HEK293T (cell line): ENCODE measurements at regions not wholly inside any gene's neighbourhood (a gene's known extent, or its start where the extent isn't known, plus 50 kb on each side); places are given as distances from the start of the nearest gene placed in this dataset.

Experiments used
- CTCF ChIA-PET: fragments of 350-600 bp; formaldehyde crosslinking; extraction: SDS; loops from one replicate; lab custom pipeline; 2021; ENCODE audit warnings: antibody characterized with exemption, inconsistent platforms; lab: Yijun Ruan, JAX
- POLR2A ChIA-PET: fragments of 350-600 bp; formaldehyde crosslinking; extraction: SDS; loops from one replicate; lab custom pipeline; 2020; ENCODE audit warnings: antibody characterized with exemption, inconsistent platforms; lab: Yijun Ruan, JAX
- DNase-seq: peaks from one replicate; pipeline ENCODE4 v3.0.0; 2012; ENCODE audit warnings: mixed read lengths; ENCODE audit errors: extremely low spot score
- ARNT ChIP-seq: fragments of 450-650 bp; IDR thresholded peaks from 2 replicates; pipeline ENCODE4 v1.6.1; 2017; ENCODE audit warnings: mild to moderate bottlenecking
- BHLHE40 ChIP-seq: fragments of 450-650 bp; IDR thresholded peaks from 2 replicates; pipeline ENCODE4 v1.6.1; 2016; ENCODE audit warnings: mild to moderate bottlenecking, moderate library complexity, borderline replicate concordance
- CTBP1 ChIP-seq: fragments of 450-650 bp; IDR thresholded peaks from 2 replicates; pipeline ENCODE4 v1.6.1; 2016; ENCODE audit warnings: borderline replicate concordance
- ELF4 ChIP-seq: fragments of 450-650 bp; IDR thresholded peaks from 2 replicates; pipeline ENCODE4 v1.6.1; 2017; ENCODE audit warnings: antibody characterized with exemption
- FOXA1 ChIP-seq: fragments of 450-650 bp; IDR thresholded peaks from 2 replicates; pipeline ENCODE4 v1.6.1; 2016; ENCODE audit warnings: mild to moderate bottlenecking
- FOXK2 ChIP-seq: fragments of 450-650 bp; IDR thresholded peaks from 2 replicates; pipeline ENCODE4 v1.6.1; 2016; ENCODE audit warnings: mild to moderate bottlenecking
- FOXM1 ChIP-seq: fragments of 450-650 bp; IDR thresholded peaks from 2 replicates; pipeline ENCODE4 v1.6.1; 2017; ENCODE audit warnings: mild to moderate bottlenecking, borderline replicate concordance
- HDGF ChIP-seq: fragments of 450-650 bp; IDR thresholded peaks from 2 replicates; pipeline ENCODE4 v1.6.1; 2017; ENCODE audit warnings: antibody characterized with exemption, borderline replicate concordance
- L3MBTL2 ChIP-seq: fragments of 450-650 bp; conservative IDR thresholded peaks from 2 replicates; pipeline ENCODE4 v1.6.1; 2016; ENCODE audit warnings: mild to moderate bottlenecking
- LEF1 ChIP-seq: fragments of 450-650 bp; IDR thresholded peaks from 2 replicates; pipeline ENCODE4 v1.6.1; 2017; ENCODE audit warnings: mild to moderate bottlenecking, borderline replicate concordance
- NFRKB ChIP-seq: fragments of 450-650 bp; IDR thresholded peaks from 2 replicates; pipeline ENCODE4 v1.6.1; 2016; ENCODE audit warnings: mild to moderate bottlenecking, moderate library complexity
- SP1 ChIP-seq: fragments of 450-650 bp; IDR thresholded peaks from 2 replicates; pipeline ENCODE4 v1.6.1; 2017
- SUZ12 ChIP-seq: fragments of 450-650 bp; IDR thresholded peaks from 2 replicates; pipeline ENCODE4 v1.6.1; 2016; ENCODE audit warnings: mild to moderate bottlenecking
- TARDBP ChIP-seq: fragments of 450-650 bp; IDR thresholded peaks from 2 replicates; pipeline ENCODE4 v1.6.1; 2016
- ZNF384 ChIP-seq: fragments of 450-650 bp; IDR thresholded peaks from 2 replicates; pipeline ENCODE4 v1.6.1; 2016
- TF ChIP-seq, protein P1 (sequence below): fragments of 450-650 bp; IDR thresholded peaks from 2 replicates; pipeline ENCODE4 v1.6.1; 2016

DNA sequence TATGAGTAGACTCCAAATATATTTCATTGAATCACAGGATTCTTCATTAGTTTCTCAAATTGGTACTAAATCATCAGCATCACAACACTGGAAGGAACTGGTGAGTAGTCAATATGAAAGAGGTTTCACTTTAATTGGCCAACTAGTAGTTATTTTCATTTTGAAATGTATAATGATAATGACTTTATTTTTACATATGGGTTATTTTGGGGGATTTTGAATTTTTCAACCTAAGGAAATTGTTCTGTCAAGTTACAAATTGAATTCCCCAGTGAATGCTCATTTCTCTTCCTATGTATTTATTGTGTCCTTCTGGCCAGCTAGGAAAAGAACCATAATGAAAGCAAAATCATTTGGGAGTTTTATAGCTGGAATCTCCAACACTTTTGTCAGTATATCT is 174.2 kb upstream of the ATP2B1 start:
- POLR2A ChIA-PET: no interaction called here
- DNase-seq: no peak
- CTCF ChIA-PET: no interaction called here
- TF ChIP-seq NFRKB (no peak), TARDBP (no peak), FOXK2 (no peak), SUZ12 (no peak), ELF4 (no peak), CTBP1 (no peak), FOXA1 (no peak), SP1 (no peak), HDGF (no peak), LEF1 (no peak), ZNF384 (no peak), BHLHE40 (no peak), L3MBTL2 (no peak), ARNT (no peak), FOXM1 (no peak)
- TF ChIP-seq, protein P1, sequence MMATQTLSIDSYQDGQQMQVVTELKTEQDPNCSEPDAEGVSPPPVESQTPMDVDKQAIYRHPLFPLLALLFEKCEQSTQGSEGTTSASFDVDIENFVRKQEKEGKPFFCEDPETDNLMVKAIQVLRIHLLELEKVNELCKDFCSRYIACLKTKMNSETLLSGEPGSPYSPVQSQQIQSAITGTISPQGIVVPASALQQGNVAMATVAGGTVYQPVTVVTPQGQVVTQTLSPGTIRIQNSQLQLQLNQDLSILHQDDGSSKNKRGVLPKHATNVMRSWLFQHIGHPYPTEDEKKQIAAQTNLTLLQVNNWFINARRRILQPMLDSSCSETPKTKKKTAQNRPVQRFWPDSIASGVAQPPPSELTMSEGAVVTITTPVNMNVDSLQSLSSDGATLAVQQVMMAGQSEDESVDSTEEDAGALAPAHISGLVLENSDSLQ: no peak

DNA sequence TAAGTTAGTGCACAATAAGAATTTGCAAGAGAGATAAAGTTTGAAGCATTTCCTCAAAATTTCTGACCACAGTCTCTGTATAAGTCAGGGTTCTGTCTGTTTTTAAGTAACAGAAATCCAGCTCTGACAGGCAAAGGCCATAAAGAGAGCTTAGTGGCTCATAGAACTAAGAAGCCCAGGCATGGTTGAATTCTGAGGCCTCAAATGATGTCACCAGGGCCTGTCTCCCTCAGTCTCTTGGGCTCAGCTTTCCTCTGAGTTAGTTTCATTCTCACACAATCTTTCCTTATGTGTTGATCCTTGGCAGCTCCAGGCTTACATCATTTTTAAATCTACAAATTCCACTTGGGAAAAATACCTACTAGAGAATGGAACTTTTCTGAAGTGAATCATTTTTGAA is 173.4 kb upstream of the ATP2B1 start:
- CTCF ChIA-PET: no interaction called here

DNA sequence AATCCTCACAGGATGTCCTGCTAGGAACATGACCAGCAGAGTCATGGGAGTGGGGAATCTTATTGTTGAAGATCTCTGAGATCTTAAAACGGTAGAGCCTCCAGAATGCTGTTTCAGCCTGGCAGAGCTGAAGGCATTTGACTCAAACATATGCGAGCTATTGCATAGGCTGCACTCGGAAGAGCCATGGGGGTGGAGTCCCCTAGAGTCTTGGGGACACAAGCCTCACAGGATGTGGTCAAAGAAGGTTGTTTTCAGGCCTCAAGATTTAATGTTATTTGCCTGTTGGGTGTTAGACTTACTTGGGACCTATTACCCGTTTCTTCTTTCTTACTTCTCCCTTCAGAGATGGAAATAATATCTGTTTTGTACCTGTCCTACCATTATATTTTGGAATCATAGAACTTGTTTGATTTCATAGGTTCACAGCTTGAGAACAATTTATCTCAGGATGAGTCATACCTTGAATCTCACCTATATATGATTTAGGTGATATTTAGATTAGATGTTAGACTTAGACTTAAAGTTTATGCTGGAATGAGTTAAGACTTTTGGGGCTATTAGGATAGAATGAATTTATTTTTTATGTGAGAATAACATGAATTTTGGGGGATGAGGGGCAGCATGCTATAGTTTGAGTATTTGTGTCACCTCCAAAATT is 172.2 kb upstream of the ATP2B1 start:
- POLR2A ChIA-PET: interaction anchor here (0.6 kb wide), 1 partner anchor 52 kb away, joined by 3 read pairs; no protein-coding TSS in a partner anchor
- CTCF ChIA-PET: no interaction called here
- DNase-seq: no peak
- no peak for TF ChIP-seq FOXM1
- TF ChIP-seq L3MBTL2: no peak
- no peak for TF ChIP-seq FOXA1
- TF ChIP-seq HDGF: no peak
- TF ChIP-seq ZNF384: no peak
- TF ChIP-seq SUZ12: no peak
- TF ChIP-seq SP1: no peak
- TF ChIP-seq CTBP1: no peak
- TF ChIP-seq, protein P1: no peak
- TF ChIP-seq ELF4: no peak
- TF ChIP-seq ARNT: no peak
- TF ChIP-seq TARDBP: no peak
- TF ChIP-seq FOXK2: no peak
- TF ChIP-seq NFRKB: no peak
- no peak for TF ChIP-seq LEF1
- no peak for TF ChIP-seq BHLHE40

More for the DNA sequence above, 173.4 kb upstream of the ATP2B1 start:
- POLR2A ChIA-PET: interaction anchor here (1.0 kb wide), 1 partner anchor 173 kb away, joined by 5 read pairs; the partner anchor contains the start of gene ATP2B1
- DNase-seq: no peak
- no peak for TF ChIP-seq HDGF
- no peak for TF ChIP-seq FOXA1
- TF ChIP-seq ZNF384: no peak
- TF ChIP-seq ELF4: no peak
- TF ChIP-seq FOXM1: no peak
- no peak for TF ChIP-seq FOXK2
- no peak for TF ChIP-seq TARDBP
- TF ChIP-seq SP1: no peak
- no peak for TF ChIP-seq SUZ12

DNA sequence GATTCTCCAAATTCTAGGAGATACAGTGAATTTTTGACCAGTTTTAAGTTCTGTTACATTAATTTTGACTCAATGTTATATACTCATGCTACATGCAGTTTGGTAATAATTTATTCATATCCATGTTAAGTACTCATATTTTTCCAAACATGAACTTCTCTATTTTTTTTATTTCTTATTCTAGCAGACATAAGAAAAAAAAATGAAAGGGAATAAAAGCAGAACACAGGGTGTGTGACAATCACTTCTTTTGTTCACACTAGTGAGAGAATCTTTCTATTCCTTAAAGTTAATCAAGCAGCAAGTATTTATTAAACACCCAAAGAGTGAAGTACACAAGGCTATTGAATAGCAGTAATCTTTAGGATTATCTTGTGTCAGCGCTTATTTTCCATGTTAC is 171.1 kb upstream of the ATP2B1 start:
- no peak for TF ChIP-seq SP1
- TF ChIP-seq LEF1: no peak
- TF ChIP-seq SUZ12: no peak
- no peak for TF ChIP-seq ARNT
- TF ChIP-seq L3MBTL2: no peak
- no peak for TF ChIP-seq BHLHE40
- TF ChIP-seq, protein P1: no peak
- no peak for TF ChIP-seq TARDBP
- TF ChIP-seq ZNF384: no peak
- TF ChIP-seq ELF4: no peak
- no peak for TF ChIP-seq HDGF
- TF ChIP-seq NFRKB: no peak
- no peak for TF ChIP-seq FOXA1
- no peak for TF ChIP-seq CTBP1
- ChIA-PET CTCF (no interaction called here), POLR2A (no interaction called here)
- no peak for DNase-seq

DNA sequence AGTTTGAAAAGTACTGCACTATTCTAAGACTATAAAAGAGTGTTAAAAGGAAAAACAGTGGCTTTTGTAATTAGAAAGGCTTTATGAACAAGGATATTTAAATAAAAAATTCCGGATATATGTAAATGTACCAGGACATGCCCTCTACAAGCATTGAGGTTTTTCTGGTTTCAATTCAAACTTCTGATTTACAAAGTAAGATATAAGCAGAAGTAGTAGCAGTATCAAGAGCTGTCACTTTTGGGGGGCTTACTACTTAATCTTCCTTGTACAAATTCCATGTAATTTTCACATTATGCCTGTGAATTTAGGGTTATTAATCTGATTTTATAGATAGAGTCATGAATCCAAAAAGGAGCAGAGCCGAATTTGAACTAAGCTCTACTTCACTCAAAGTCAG is 170.3 kb upstream of the ATP2B1 start:
- ChIA-PET POLR2A (no interaction called here), CTCF (no interaction called here)
- no peak for DNase-seq
- TF ChIP-seq SUZ12 (no peak), TARDBP (no peak), FOXK2 (no peak), FOXM1 (no peak), HDGF (no peak), ELF4 (no peak), LEF1 (no peak), BHLHE40 (no peak), NFRKB (no peak), ARNT (no peak), CTBP1 (no peak), FOXA1 (no peak)
- TF ChIP-seq, protein P1: no peak
